ENCODE measurements at regions not wholly inside any gene's neighbourhood (a gene's known extent, or its start where the extent isn't known, plus 50 kb on each side); places are given as distances from the start of the nearest gene placed in this dataset.
A peak's percentile ranks its signal among the peaks of the same experiment; 100 is the strongest.

GRCh38 chr5:73339051-73339575 lies 109.5 kb downstream of the FOXD1 start:
- no peak for DNase-seq (ENCODE audit: low spot score)

- DNase-seq (ENCODE audit: low spot score) = no peak
Observed at GRCh38 chr5:73338256-73339050, 110.1 kb downstream of the FOXD1 start.

GRCh38 chr5:73337586-73338255 lies 110.9 kb downstream of the FOXD1 start:
- no peak for DNase-seq (ENCODE audit: low spot score)

GRCh38 chr5:73336366-73336765 lies 112.2 kb downstream of the FOXD1 start:
- no peak for DNase-seq (ENCODE audit: low spot score)

GRCh38 chr5:73333944-73334703 lies 114.5 kb downstream of the FOXD1 start:
- no peak for DNase-seq (ENCODE audit: low spot score)

- DNase-seq (ENCODE audit: low spot score) = no peak
Observed at GRCh38 chr5:73330613-73331012, 118.0 kb downstream of the FOXD1 start.

- DNase-seq (ENCODE audit: low spot score) = no peak
Observed at GRCh38 chr5:73328640-73329039, 119.9 kb downstream of the FOXD1 start.

GRCh38 chr5:73327908-73328455 lies 120.6 kb downstream of the FOXD1 start:
- DNase-seq (ENCODE audit: low spot score) = peak; percentile 51

GRCh38 chr5:73325546-73325945 lies 123.0 kb downstream of the FOXD1 start:
- DNase-seq (ENCODE audit: low spot score) = no peak

GRCh38 chr5:73323466-73323865 lies 125.1 kb downstream of the FOXD1 start:
- DNase-seq (ENCODE audit: low spot score) = no peak

- no peak for DNase-seq (ENCODE audit: low spot score)
Observed at GRCh38 chr5:73322437-73323076, 126.0 kb downstream of the FOXD1 start.

GRCh38 chr5:73321757-73322436 lies 126.7 kb downstream of the FOXD1 start:
- peak; percentile 93 for DNase-seq (ENCODE audit: low spot score)

GRCh38 chr5:73319036-73319435 lies 129.5 kb downstream of the FOXD1 start:
- DNase-seq (ENCODE audit: low spot score) = no peak

GRCh38 chr5:73318308-73318719 lies 130.3 kb downstream of the FOXD1 start:
- no peak for DNase-seq (ENCODE audit: low spot score)

- DNase-seq (ENCODE audit: low spot score) = no peak
Observed at GRCh38 chr5:73317523-73317922, 131.1 kb downstream of the FOXD1 start.

- DNase-seq (ENCODE audit: low spot score) = no peak
Observed at GRCh38 chr5:73314395-73315257, 134.0 kb downstream of the FOXD1 start.

- no peak for DNase-seq (ENCODE audit: low spot score)
Observed at GRCh38 chr5:73312872-73313510, 135.6 kb downstream of the FOXD1 start.

GRCh38 chr5:73312146-73312871 lies 136.3 kb downstream of the FOXD1 start:
- peak; percentile 56 for DNase-seq (ENCODE audit: low spot score)
